ENCODE measurements at regions not wholly inside any gene's neighbourhood (a gene's known extent, or its start where the extent isn't known, plus 50 kb on each side); places are given as distances from the start of the nearest gene placed in this dataset.

- no peak overlapping the region for H3K4me3 Mint-ChIP-seq
- peaks cover 27% of the 10 kb centered on the region for H3K9me3 Mint-ChIP-seq
- H3K27ac Mint-ChIP-seq = no peak overlapping the region
- peaks cover 18% of the 10 kb centered on the region for H3K4me1 Mint-ChIP-seq (ENCODE audit: low read depth)
- H3K36me3 Mint-ChIP-seq (ENCODE audit: low read depth) = no peaks in the 10 kb centered on the region
- peaks cover 11% of the 10 kb centered on the region for H3K27me3 Mint-ChIP-seq (ENCODE audit: insufficient read depth)
- TF ChIP-seq CTCF (IDR thresholded peaks at IDR 0.05) = no peak
- DNase-seq = no peak
Observed at GRCh38 chr1:29969576-29969975, 733.3 kb downstream of the PTPRU start.

GRCh38 chr1:29967261-29967660 is 730.9 kb downstream of the PTPRU start:
- Mint-ChIP-seq H3K9me3 (peaks cover 28% of the 10 kb centered on the region), H3K27ac (no peak overlapping the region), H3K36me3 (ENCODE audit: low read depth) (no peaks in the 10 kb centered on the region), H3K4me3 (no peak overlapping the region), H3K4me1 (ENCODE audit: low read depth) (no peaks in the 10 kb centered on the region), H3K27me3 (ENCODE audit: insufficient read depth) (peaks cover 11% of the 10 kb centered on the region)
- DNase-seq = no peak
- TF ChIP-seq CTCF (IDR thresholded peaks at IDR 0.05) = no peak

GRCh38 chr1:29966526-29967045 is 730.3 kb downstream of the PTPRU start:
- Mint-ChIP-seq H3K27me3 (ENCODE audit: insufficient read depth) (peaks cover 14% of the 10 kb centered on the region), H3K27ac (no peak overlapping the region), H3K9me3 (peaks cover 35% of the 10 kb centered on the region), H3K4me1 (ENCODE audit: low read depth) (no peaks in the 10 kb centered on the region), H3K4me3 (no peak overlapping the region), H3K36me3 (ENCODE audit: low read depth) (no peaks in the 10 kb centered on the region)
- no peak for DNase-seq
- no peak for TF ChIP-seq CTCF (IDR thresholded peaks at IDR 0.05)

- Mint-ChIP-seq H3K9me3 (peaks cover 27% of the 10 kb centered on the region), H3K4me1 (ENCODE audit: low read depth) (no peaks in the 10 kb centered on the region), H3K36me3 (ENCODE audit: low read depth) (no peaks in the 10 kb centered on the region), H3K4me3 (no peak overlapping the region), H3K27me3 (ENCODE audit: insufficient read depth) (peaks cover 12% of the 10 kb centered on the region), H3K27ac (no peak overlapping the region)
- no peak for TF ChIP-seq CTCF (IDR thresholded peaks at IDR 0.05)
- no peak for DNase-seq
Observed at GRCh38 chr1:29964718-29965533, 728.6 kb downstream of the PTPRU start.

GRCh38 chr1:29963946-29964345 is 727.6 kb downstream of the PTPRU start:
- Mint-ChIP-seq H3K27me3 (ENCODE audit: insufficient read depth) (peaks cover 11% of the 10 kb centered on the region), H3K9me3 (peaks cover 18% of the 10 kb centered on the region), H3K36me3 (ENCODE audit: low read depth) (no peaks in the 10 kb centered on the region), H3K4me3 (no peak overlapping the region), H3K27ac (no peak overlapping the region), H3K4me1 (ENCODE audit: low read depth) (no peaks in the 10 kb centered on the region)
- DNase-seq = no peak
- no peak for TF ChIP-seq CTCF (IDR thresholded peaks at IDR 0.05)

Measured in HFFc6 (cell line).